Esophagus squamous epithelium (tissue), 5 donors: ENCODE measurements at regions not wholly inside any gene's neighbourhood (a gene's known extent, or its start where the extent isn't known, plus 50 kb on each side); places are given as distances from the start of the nearest gene placed in this dataset.

ENCODE experiments used
- DNase-seq: peaks from one replicate; lab custom pipeline; 2025; lab: John Stamatoyannopoulos, UW
- H3K27ac ChIP-seq, 4 donors: fragments of 200-600 bp; sonication (generic); one replicate each; pipeline ENCODE4 v1.5.1; 2016 to 2019; ENCODE audit warnings: mild to moderate bottlenecking in 1 of 4
- H3K27me3 ChIP-seq, 4 donors: fragments of 200-600 bp; sonication (generic); 1 replicate in 3 of 4; 2 replicates in 1 of 4; pipeline versions ENCODE4 v1.5.1 to v1.6.0; 2017 to 2021; ENCODE audit warnings: antibody characterized with exemption in 1 of 4
- H3K36me3 ChIP-seq, 3 donors: fragments of 200-600 bp; sonication (generic); one replicate each; pipeline ENCODE4 v1.5.1; 2016 to 2019
- H3K4me1 ChIP-seq, 3 donors: fragments of 200-600 bp; sonication (generic); one replicate each; pipeline ENCODE4 v1.5.1; 2017 to 2019
- H3K4me3 ChIP-seq, 4 donors: fragments of 200-600 bp; sonication (generic); 1 replicate in 3 of 4; 2 replicates in 1 of 4; pipeline ENCODE4 v1.5.1; 2016 to 2019; ENCODE audit warnings: mild to moderate bottlenecking in 2 of 4, moderate library complexity in 1 of 4
- H3K9me3 ChIP-seq, 3 donors: fragments of 200-600 bp; sonication (generic); one replicate each; pipeline ENCODE4 v1.5.1; 2016 to 2019
- CTCF ChIP-seq, 6 experiments: fragments of 450-650 bp in 4 of 6; fragments of 200-600 bp in 2 of 6; sonication (generic) in 2 of 6; IDR thresholded peaks; one replicate each; pipeline ENCODE4 v1.5.1; 2016 to 2019; ENCODE audit warnings: antibody characterized with exemption in 6 of 6, mild to moderate bottlenecking in 4 of 6, moderate library complexity in 4 of 6
- POLR2A ChIP-seq, 4 donors: fragments of 450-650 bp; IDR thresholded peaks; one replicate each; pipeline ENCODE4 v1.6.1; 2017; ENCODE audit warnings: antibody characterized with exemption in 4 of 4, mild to moderate bottlenecking in 4 of 4, moderate library complexity in 3 of 4
- WGBS, 2 donors: methylation state at CpG; one replicate each; pipeline ENCODE4 v1.1.5; 2018; 5-methylcytosine and 5-hydroxymethylcytosine counted together
- intact Hi-C: fragments of 100-400 bp; cut with DNase I; formaldehyde crosslinking; loops from one replicate; pipeline ENCODE4 v1.15.0; 2022
- donor health status: DM: yes; HTN: yes; CAD: no.

- WGBS, 2 donors = 50 to 62% methylated on average over 7 of the region's 7 CpGs
- Histone ChIP-seq H3K4me1 (peaks cover 0 to 7% (median 0%) of the 10 kb centered on the region in 3 donors), H3K36me3 (no peaks in the 10 kb centered on the region), H3K4me3 (no peak overlapping the region), H3K27ac (no peak overlapping the region), H3K27me3 (no peaks in the 10 kb centered on the region), H3K9me3 (no peaks in the 10 kb centered on the region)
- no peak for DNase-seq
- intact Hi-C loops = no loop called here
- TF ChIP-seq CTCF (IDR thresholded peaks at IDR 0.05) (no peak), POLR2A (IDR thresholded peaks at IDR 0.05) (no peak)
These were observed 76.2 kb upstream of the KIF5B start for GRCh38 chr10:32132357-32132946.

GRCh38 chr10:32131388-32131787 lies 75.2 kb upstream of the KIF5B start:
- no peaks in the 10 kb centered on the region for H3K36me3 ChIP-seq
- WGBS, 2 donors = 23 to 32% methylated on average over 3 of the region's 3 CpGs
- TF ChIP-seq CTCF (IDR thresholded peaks at IDR 0.05) (no peak), POLR2A (IDR thresholded peaks at IDR 0.05) (no peak)
- intact Hi-C loops = no loop called here
- H3K4me1 ChIP-seq = peaks cover 0 to 7% (median 0%) of the 10 kb centered on the region in 3 donors
- no peak for DNase-seq
- H3K27ac ChIP-seq = no peak overlapping the region
- no peaks in the 10 kb centered on the region for H3K27me3 ChIP-seq
- H3K4me3 ChIP-seq = no peak overlapping the region
- H3K9me3 ChIP-seq = no peaks in the 10 kb centered on the region

- intact Hi-C loops = no loop called here
- 91 to 98% methylated on average over 2 of the region's 2 CpGs for WGBS, 2 donors
- H3K4me1 ChIP-seq = peaks cover 0 to 7% (median 0%) of the 10 kb centered on the region in 3 donors
- no peak for DNase-seq
- H3K36me3 ChIP-seq = no peaks in the 10 kb centered on the region
- no peak overlapping the region for H3K27ac ChIP-seq
- H3K27me3 ChIP-seq = no peaks in the 10 kb centered on the region
- TF ChIP-seq CTCF (IDR thresholded peaks at IDR 0.05) (no peak), POLR2A (IDR thresholded peaks at IDR 0.05) (no peak)
- H3K9me3 ChIP-seq = no peaks in the 10 kb centered on the region
- H3K4me3 ChIP-seq = no peak overlapping the region
These were observed 74.6 kb upstream of the KIF5B start for GRCh38 chr10:32130788-32131187.

- Histone ChIP-seq H3K4me3 (no peak overlapping the region), H3K4me1 (no peaks in the 10 kb centered on the region), H3K27me3 (no peaks in the 10 kb centered on the region), H3K36me3 (no peaks in the 10 kb centered on the region), H3K9me3 (peaks cover 0 to 15% (median 0%) of the 10 kb centered on the region in 3 donors), H3K27ac (no peak overlapping the region)
- intact Hi-C loops = no loop called here
- WGBS, 2 donors = 86 to 95% methylated on average over 4 of the region's 7 CpGs
- TF ChIP-seq POLR2A (IDR thresholded peaks at IDR 0.05) = no peak
- TF ChIP-seq CTCF (IDR thresholded peaks at IDR 0.05) = no peak
- DNase-seq = no peak
These were observed 68.8 kb upstream of the KIF5B start for GRCh38 chr10:32125023-32125422.

GRCh38 chr10:32123021-32123420 lies 66.8 kb upstream of the KIF5B start:
- 80 to 81% methylated on average over 1 of the region's 4 CpGs for WGBS, 2 donors
- Histone ChIP-seq H3K4me1 (no peaks in the 10 kb centered on the region), H3K4me3 (no peak overlapping the region), H3K36me3 (no peaks in the 10 kb centered on the region), H3K9me3 (peaks cover 0 to 15% (median 0%) of the 10 kb centered on the region in 3 donors), H3K27ac (no peak overlapping the region), H3K27me3 (no peaks in the 10 kb centered on the region)
- no peak for DNase-seq
- no peak for TF ChIP-seq CTCF (IDR thresholded peaks at IDR 0.05)
- no peak for TF ChIP-seq POLR2A (IDR thresholded peaks at IDR 0.05)
- intact Hi-C loops = no loop called here
